Liver (tissue), 7 donors: ENCODE measurements at regions not wholly inside any gene's neighbourhood (a gene's known extent, or its start where the extent isn't known, plus 50 kb on each side); places are given as distances from the start of the nearest gene placed in this dataset.

Experiments used
- DNase-seq: peaks from one replicate; pipeline ENCODE4 v3.0.0-alpha.2; 2017; ENCODE audit warnings: low spot score
- H3K27ac ChIP-seq, 2 donors: one replicate each; pipeline ENCODE4 v1.7.0; 2013; ENCODE audit warnings: inconsistent platforms in 2 of 2, low read length in 2 of 2, control low read depth in 1 of 2, low read depth in 1 of 2, mild to moderate bottlenecking in 1 of 2
- H3K27me3 ChIP-seq, 4 donors: one replicate each; pipeline versions ENCODE4 v1.6.1 to v1.7.0; 2013; ENCODE audit warnings: low read length in 3 of 4, inconsistent platforms in 1 of 4, mild to moderate bottlenecking in 1 of 4, moderate library complexity in 1 of 4; ENCODE audit not compliant: control insufficient read depth in 4 of 4, insufficient read depth in 4 of 4
- H3K36me3 ChIP-seq, 4 donors: one replicate each; pipeline versions ENCODE4 v1.6.1 to v1.7.0; 2013; ENCODE audit warnings: low read length in 3 of 4, mild to moderate bottlenecking in 3 of 4, low read depth in 1 of 4, moderate library complexity in 1 of 4; ENCODE audit not compliant: control insufficient read depth in 4 of 4, insufficient read depth in 3 of 4
- H3K4me1 ChIP-seq, 4 donors: one replicate each; pipeline versions ENCODE4 v1.6.1 to v1.7.0; 2013; ENCODE audit warnings: low read length in 3 of 4, mild to moderate bottlenecking in 3 of 4, moderate library complexity in 1 of 4; ENCODE audit not compliant: control insufficient read depth in 4 of 4, insufficient read depth in 4 of 4
- H3K4me3 ChIP-seq, 3 donors: one replicate each; pipeline versions ENCODE4 v1.6.1 to v1.7.0; 2013; ENCODE audit warnings: low read length in 3 of 3, control low read depth in 1 of 3, low read depth in 1 of 3, mild to moderate bottlenecking in 1 of 3
- H3K9ac ChIP-seq, 2 donors: one replicate each; pipeline ENCODE4 v1.7.0; 2013; ENCODE audit warnings: low read length in 2 of 2, mild to moderate bottlenecking in 2 of 2, moderate library complexity in 2 of 2, control low read depth in 1 of 2, low read depth in 1 of 2
- H3K9me3 ChIP-seq, 4 donors: one replicate each; pipeline versions ENCODE4 v1.6.1 to v1.7.0; 2013; ENCODE audit warnings: low read length in 3 of 4; ENCODE audit not compliant: control insufficient read depth in 4 of 4
- CTCF ChIP-seq: fragments of 150-350 bp; IDR thresholded peaks from 2 replicates; pipeline ENCODE4 v1.5.1; 2017; ENCODE audit warnings: improper control_type of control experiment, low read depth, low read length; ENCODE audit not compliant: missing input control
- EGR1 ChIP-seq, 2 donors: IDR thresholded peaks; 2 replicates each; pipeline ENCODE4 v1.6.1; 2016 to 2018; ENCODE audit warnings: antibody characterized with exemption in 2 of 2, low read depth in 2 of 2
- FOXA1 ChIP-seq: IDR thresholded peaks from 2 replicates; pipeline ENCODE4 v1.6.1; 2016; ENCODE audit warnings: antibody characterized with exemption
- FOXA2 ChIP-seq: IDR thresholded peaks from 2 replicates; pipeline ENCODE4 v1.6.1; 2016; ENCODE audit warnings: antibody characterized with exemption
- GABPA ChIP-seq, 2 donors: IDR thresholded peaks in 1 of 2; conservative IDR thresholded peaks in 1 of 2; 2 replicates each; pipeline ENCODE4 v1.6.1; 2016; ENCODE audit warnings: antibody characterized with exemption in 2 of 2, mild to moderate bottlenecking in 1 of 2, moderate library complexity in 1 of 2
- HNF4A ChIP-seq, 2 donors: conservative IDR thresholded peaks; 2 replicates each; pipeline ENCODE4 v1.6.1; 2016; ENCODE audit warnings: antibody characterized with exemption in 2 of 2, mild to moderate bottlenecking in 2 of 2
- JUND ChIP-seq, 2 donors: IDR thresholded peaks; 2 replicates each; pipeline ENCODE4 v1.6.1; 2016; ENCODE audit warnings: antibody characterized with exemption in 2 of 2
- NR2F2 ChIP-seq: IDR thresholded peaks from 2 replicates; pipeline ENCODE4 v1.6.1; 2016; ENCODE audit warnings: antibody characterized with exemption
- REST ChIP-seq: IDR thresholded peaks from 2 replicates; pipeline ENCODE4 v1.6.1; 2016; ENCODE audit warnings: antibody characterized with exemption, mild to moderate bottlenecking
- RXRA ChIP-seq, 2 donors: IDR thresholded peaks; 2 replicates each; pipeline ENCODE4 v1.6.1; 2017 to 2018; ENCODE audit warnings: antibody characterized with exemption in 2 of 2, mild to moderate bottlenecking in 1 of 2
- YY1 ChIP-seq: IDR thresholded peaks from 2 replicates; pipeline ENCODE4 v1.6.1; 2016; ENCODE audit warnings: antibody characterized with exemption, mild to moderate bottlenecking
- ZBTB33 ChIP-seq: IDR thresholded peaks from 2 replicates; pipeline ENCODE4 v1.6.1; 2016; ENCODE audit warnings: antibody characterized with exemption
- donor health status: healthy.
- donor health status: healthy.
- donor health status: healthy.
- donor health status: healthy.

- no peak for DNase-seq
- TF ChIP-seq NR2F2, result no peak
- TF ChIP-seq GABPA (IDR thresholded peaks at IDR 0.05 in 1 of 2, conservative IDR thresholded peaks at IDR 0.05 in 1 of 2), result no peak
- TF ChIP-seq YY1, result no peak
- TF ChIP-seq EGR1 (IDR thresholded peaks at IDR 0.05; ENCODE audit: low read depth in 2 of 2), result no peak
- no peak for TF ChIP-seq HNF4A (conservative IDR thresholded peaks at IDR 0.05)
- no peak for TF ChIP-seq ZBTB33
- no peak for TF ChIP-seq FOXA1
- Histone ChIP-seq H3K27ac (no peak overlapping the region), H3K9me3 (peaks cover 0 to 5% (median 2%) of the 10 kb centered on the region in 4 donors), H3K9ac (no peak overlapping the region), H3K36me3 (no peaks in the 10 kb centered on the region), H3K27me3 (no peaks in the 10 kb centered on the region), H3K4me1 (no peaks in the 10 kb centered on the region), H3K4me3 (no peak overlapping the region)
These were observed 366.0 kb downstream of the HTR1A start for GRCh38 chr5:63596254-63596653.

GRCh38 chr5:63573380-63573779 lies 388.9 kb downstream of the HTR1A start:
- no peak for TF ChIP-seq GABPA (IDR thresholded peaks at IDR 0.05 in 1 of 2, conservative IDR thresholded peaks at IDR 0.05 in 1 of 2)
- no peak for TF ChIP-seq FOXA1
- TF ChIP-seq JUND (IDR thresholded peaks at IDR 0.05), result no peak
- TF ChIP-seq HNF4A (conservative IDR thresholded peaks at IDR 0.05), result no peak
- TF ChIP-seq FOXA2, result no peak
- no peak for TF ChIP-seq RXRA (IDR thresholded peaks at IDR 0.05)
- no peak for TF ChIP-seq EGR1 (IDR thresholded peaks at IDR 0.05; ENCODE audit: low read depth in 2 of 2)
- no peak for TF ChIP-seq CTCF
- TF ChIP-seq REST, result no peak
- TF ChIP-seq ZBTB33, result no peak
- no peak for TF ChIP-seq YY1
- Histone ChIP-seq H3K27me3 (no peaks in the 10 kb centered on the region), H3K36me3 (no peaks in the 10 kb centered on the region), H3K4me1 (no peaks in the 10 kb centered on the region), H3K9me3 (peaks cover 0 to 10% (median 3%) of the 10 kb centered on the region in 4 donors), H3K9ac (no peak overlapping the region), H3K27ac (no peak overlapping the region), H3K4me3 (no peak overlapping the region)
- DNase-seq, result no peak
